Panc1 (cell line): ENCODE measurements at regions not wholly inside any gene's neighbourhood (a gene's known extent, or its start where the extent isn't known, plus 50 kb on each side); places are given as distances from the start of the nearest gene placed in this dataset.

Experiments used
- ATAC-seq: fragments of 200-7000 bp; cut with Tn5 transposase; 2 replicates; pipeline ENCODE4 v1.9.1; 2020; ENCODE audit warnings: mild to moderate bottlenecking, moderate library complexity
- BruUV-seq: library from RNA; stranded (reverse); fragments of 400-500 nt; replicated peaks from 2 replicates; lab custom pipeline; 2021; lab: Mats Ljungman, UMichigan
- CTCF ChIA-PET: fragments of 300-600 bp; sonication (Branson Sonifier 250); formaldehyde crosslinking; loops from one replicate; lab custom pipeline; 2022; ENCODE audit warnings: antibody characterized with exemption; lab: Charles Lee
- POLR2A ChIA-PET: fragments of 300-600 bp; sonication (Branson Sonifier 250); formaldehyde crosslinking; loops from one replicate; lab custom pipeline; 2022; ENCODE audit warnings: antibody characterized with exemption; lab: Charles Lee
- DNase-seq: peaks from one replicate; pipeline ENCODE4 v3.0.0-alpha.2; 2010; ENCODE audit warnings: low read depth, low spot score
- H3K27ac ChIP-seq: 2 replicates; pipeline ENCODE4 v1.5.1; 2011; ENCODE audit warnings: mild to moderate bottlenecking, low read length, inconsistent platforms
- H3K27me3 ChIP-seq: fragments of 200-500 bp; sonication (Bioruptor generic); 2 replicates; pipeline ENCODE4 v1.6.0; 2014; ENCODE audit warnings: low read length, inconsistent platforms; ENCODE audit not compliant: control insufficient read depth, insufficient read depth
- H3K36me3 ChIP-seq: fragments of 200-500 bp; sonication (Bioruptor generic); 2 replicates; pipeline ENCODE4 v1.5.1; 2014; ENCODE audit warnings: inconsistent platforms, mild to moderate bottlenecking, low read length, moderate library complexity; ENCODE audit not compliant: control insufficient read depth, insufficient read depth
- H3K4me1 ChIP-seq: 2 replicates; pipeline ENCODE4 v1.5.1; 2011; ENCODE audit warnings: inconsistent platforms, mild to moderate bottlenecking, low read length, moderate library complexity; ENCODE audit not compliant: control insufficient read depth, insufficient read depth
- H3K4me3 ChIP-seq, 2 experiments: 2 replicates each; pipeline ENCODE4 v1.5.1; 2011 to 2012; ENCODE audit warnings: low read depth in 2 of 2, low read length in 2 of 2, mild to moderate bottlenecking in 2 of 2, inconsistent platforms in 1 of 2, moderate library complexity in 1 of 2
- H3K9me3 ChIP-seq: fragments of 200-500 bp; sonication (Bioruptor generic); 2 replicates; pipeline ENCODE4 v1.5.1; 2014; ENCODE audit warnings: low read depth, mild to moderate bottlenecking, inconsistent platforms, low read length, moderate library complexity; ENCODE audit not compliant: control insufficient read depth, insufficient read depth
- CTCF ChIP-seq: fragments of 450-650 bp; IDR thresholded peaks from 2 replicates; pipeline ENCODE4 v1.5.1; 2017; ENCODE audit warnings: mild to moderate bottlenecking
- POLR2AphosphoS5 ChIP-seq: IDR thresholded peaks from 2 replicates; pipeline ENCODE4 v1.6.1; 2012; ENCODE audit warnings: mild to moderate bottlenecking, low read depth, low read length, moderate library complexity
- REST ChIP-seq, 2 experiments: IDR thresholded peaks; 2 replicates each; pipeline ENCODE4 v1.6.1; 2011 to 2012; ENCODE audit warnings: low read depth in 2 of 2, control low read depth in 1 of 2, low read length in 1 of 2, mild to moderate bottlenecking in 1 of 2, moderate library complexity in 1 of 2; ENCODE audit not compliant: insufficient read depth in 1 of 2
- SIN3A ChIP-seq: IDR thresholded peaks from 2 replicates; pipeline ENCODE4 v1.6.1; 2012; ENCODE audit warnings: low read depth, mild to moderate bottlenecking, low read length, moderate library complexity, borderline replicate concordance; ENCODE audit not compliant: insufficient read depth
- TCF7L2 ChIP-seq: IDR thresholded peaks from 2 replicates; pipeline ENCODE4 v1.6.1; 2011; ENCODE audit warnings: mild to moderate bottlenecking, low read depth, low read length, inconsistent platforms
- in situ Hi-C: cut with HindIII; loops from 2 replicates; pipeline ENCODE4 v1.10.0; 2016; ENCODE audit warnings: low sequenced_read_pairs, low pct_unique_long_range_greater_than_20kb
- intact Hi-C: fragments of 100-400 bp; cut with micrococcal nuclease; formaldehyde crosslinking; loops from one replicate; pipeline ENCODE4 v1.10.0; 2022; ENCODE audit not compliant: unreplicated experiment

- H3K36me3 ChIP-seq: no peaks in the 10 kb centered on the region
- no peaks in the 10 kb centered on the region for H3K9me3 ChIP-seq
- in situ Hi-C loops: no loop called here
- ATAC-seq (no peak), DNase-seq (no peak)
- intact Hi-C loops: no loop called here
- no peak for TF ChIP-seq POLR2AphosphoS5
- TF ChIP-seq SIN3A: no peak
- TF ChIP-seq REST (IDR thresholded peaks at IDR 0.05; ENCODE audit: insufficient read depth in 1 of 2, low read depth in 2 of 2, low read length in 1 of 2): no peak
- TF ChIP-seq CTCF: no peak
- no peak for TF ChIP-seq TCF7L2
- H3K27me3 ChIP-seq: no peaks in the 10 kb centered on the region
- ChIA-PET CTCF (no interaction called here), POLR2A (interaction anchor here (0.6 kb wide), 1 partner anchor 62 kb away, joined by 5 read pairs; no protein-coding TSS in a partner anchor)
- no peak overlapping the region for H3K27ac ChIP-seq
- H3K4me1 ChIP-seq: no peaks in the 10 kb centered on the region
- no TSS peak for BruUV-seq
- no peak overlapping the region for H3K4me3 ChIP-seq
These were observed 110.8 kb upstream of the NOCT start for GRCh38 chr4:138904793-138905192.

GRCh38 chr4:138903185-138903584, 112.4 kb upstream of the NOCT start:
- no peak for DNase-seq
- Histone ChIP-seq H3K27ac (no peak overlapping the region), H3K4me1 (no peaks in the 10 kb centered on the region), H3K4me3 (no peak overlapping the region), H3K9me3 (no peaks in the 10 kb centered on the region), H3K27me3 (no peaks in the 10 kb centered on the region), H3K36me3 (no peaks in the 10 kb centered on the region)
- intact Hi-C loops (no loop called here), in situ Hi-C loops (no loop called here)
- BruUV-seq: no TSS peak
- TF ChIP-seq CTCF (no peak), SIN3A (no peak), TCF7L2 (no peak), POLR2AphosphoS5 (no peak), REST (IDR thresholded peaks at IDR 0.05; ENCODE audit: insufficient read depth in 1 of 2, low read depth in 2 of 2, low read length in 1 of 2) (no peak)
- ATAC-seq: no peak
- ChIA-PET POLR2A (no interaction called here), CTCF (no interaction called here)
